ENCODE measurements at regions not wholly inside any gene's neighbourhood (a gene's known extent, or its start where the extent isn't known, plus 50 kb on each side); places are given as distances from the start of the nearest gene placed in this dataset.

DNA sequence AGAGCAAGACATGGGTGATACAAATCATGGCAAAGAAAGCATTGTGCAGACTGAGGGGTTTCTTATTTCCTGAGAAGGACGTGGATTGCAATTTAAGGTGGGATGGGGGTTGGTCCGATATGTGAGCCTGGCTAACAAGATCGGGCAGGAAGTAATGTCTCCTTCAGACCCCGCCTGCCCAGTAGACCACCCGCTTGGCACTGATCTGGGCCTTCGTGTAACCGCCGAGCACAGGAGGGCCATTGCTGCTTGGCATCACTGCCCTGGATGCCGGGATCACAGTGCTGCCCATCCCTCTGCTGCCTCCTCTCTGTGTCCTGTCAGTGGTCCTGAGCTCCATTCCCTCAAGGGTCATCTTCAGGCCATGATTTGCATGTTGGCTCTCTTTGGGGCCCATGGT is 214.6 kb upstream of the ZNF32 start:
- TF ChIP-seq, protein P1, sequence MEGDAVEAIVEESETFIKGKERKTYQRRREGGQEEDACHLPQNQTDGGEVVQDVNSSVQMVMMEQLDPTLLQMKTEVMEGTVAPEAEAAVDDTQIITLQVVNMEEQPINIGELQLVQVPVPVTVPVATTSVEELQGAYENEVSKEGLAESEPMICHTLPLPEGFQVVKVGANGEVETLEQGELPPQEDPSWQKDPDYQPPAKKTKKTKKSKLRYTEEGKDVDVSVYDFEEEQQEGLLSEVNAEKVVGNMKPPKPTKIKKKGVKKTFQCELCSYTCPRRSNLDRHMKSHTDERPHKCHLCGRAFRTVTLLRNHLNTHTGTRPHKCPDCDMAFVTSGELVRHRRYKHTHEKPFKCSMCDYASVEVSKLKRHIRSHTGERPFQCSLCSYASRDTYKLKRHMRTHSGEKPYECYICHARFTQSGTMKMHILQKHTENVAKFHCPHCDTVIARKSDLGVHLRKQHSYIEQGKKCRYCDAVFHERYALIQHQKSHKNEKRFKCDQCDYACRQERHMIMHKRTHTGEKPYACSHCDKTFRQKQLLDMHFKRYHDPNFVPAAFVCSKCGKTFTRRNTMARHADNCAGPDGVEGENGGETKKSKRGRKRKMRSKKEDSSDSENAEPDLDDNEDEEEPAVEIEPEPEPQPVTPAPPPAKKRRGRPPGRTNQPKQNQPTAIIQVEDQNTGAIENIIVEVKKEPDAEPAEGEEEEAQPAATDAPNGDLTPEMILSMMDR (conservative IDR thresholded peaks at IDR 0.05; ENCODE audit: low read depth, low read length), result no peak
- no peak for DNase-seq (ENCODE audit: low read depth)
- H3K4me3 ChIP-seq (ENCODE audit: low read depth, low read length), result no peak overlapping the region

DNA sequence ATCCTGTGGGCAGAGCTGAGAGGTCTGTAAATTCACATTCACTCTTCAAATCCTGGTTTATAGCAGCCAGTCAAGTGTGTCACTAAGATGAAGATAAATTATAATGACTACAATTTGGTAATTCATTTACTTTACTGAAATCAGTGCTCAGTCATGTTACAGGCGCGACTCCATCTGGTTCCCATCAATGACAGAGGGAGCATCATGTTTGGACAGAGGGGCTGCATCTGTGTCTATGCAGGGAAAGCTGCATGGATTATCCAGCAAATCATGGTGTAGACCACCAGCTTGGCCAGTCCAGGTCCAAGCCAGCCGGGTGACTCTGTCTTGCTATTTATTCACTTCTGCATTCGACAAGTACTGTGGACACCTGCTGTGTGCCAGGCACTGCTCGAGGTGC is 214.1 kb upstream of the ZNF32 start:
- no peak for DNase-seq (ENCODE audit: low read depth)
- no peak overlapping the region for H3K4me3 ChIP-seq (ENCODE audit: low read depth, low read length)
- TF ChIP-seq, protein P1 (conservative IDR thresholded peaks at IDR 0.05; ENCODE audit: low read depth, low read length), result no peak

DNA sequence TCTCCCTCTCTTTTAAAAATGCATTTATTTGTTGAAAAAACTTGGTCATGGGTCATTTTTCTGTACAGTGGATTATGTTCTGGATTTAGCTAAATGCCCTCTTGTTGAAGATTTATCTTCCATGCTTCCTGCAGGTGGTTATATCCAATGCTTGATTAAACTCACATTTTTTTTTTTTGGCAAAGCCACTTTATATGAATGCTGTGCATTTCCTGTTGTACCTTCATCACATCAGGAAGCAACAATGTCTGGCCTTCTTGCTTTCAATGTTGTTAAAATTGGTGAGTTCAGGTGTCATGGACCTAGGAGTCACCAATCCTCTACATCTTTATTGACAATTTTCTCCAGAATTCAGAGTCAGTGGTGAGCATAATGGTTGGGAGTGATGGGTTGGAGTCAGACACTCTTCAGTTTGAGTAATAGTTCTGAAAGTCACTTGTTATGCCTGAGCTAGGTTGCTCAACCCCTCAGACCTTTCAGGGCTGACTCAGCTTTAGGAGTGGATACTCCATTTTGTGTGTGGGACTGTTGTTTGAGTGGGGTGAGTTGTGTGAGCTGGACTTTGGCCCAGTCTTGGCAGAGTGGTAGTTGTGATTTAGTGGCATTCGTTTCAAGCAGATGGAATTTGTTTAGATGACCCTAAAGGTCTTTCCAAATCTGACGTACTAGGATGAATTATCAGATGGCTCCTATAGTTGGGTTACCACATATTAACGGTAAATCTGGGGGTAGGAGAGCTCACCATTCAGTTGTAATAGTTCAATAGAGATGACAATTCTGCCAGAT is 213.5 kb upstream of the ZNF32 start:
- DNase-seq (ENCODE audit: low read depth), result peak; percentile 69

DNA sequence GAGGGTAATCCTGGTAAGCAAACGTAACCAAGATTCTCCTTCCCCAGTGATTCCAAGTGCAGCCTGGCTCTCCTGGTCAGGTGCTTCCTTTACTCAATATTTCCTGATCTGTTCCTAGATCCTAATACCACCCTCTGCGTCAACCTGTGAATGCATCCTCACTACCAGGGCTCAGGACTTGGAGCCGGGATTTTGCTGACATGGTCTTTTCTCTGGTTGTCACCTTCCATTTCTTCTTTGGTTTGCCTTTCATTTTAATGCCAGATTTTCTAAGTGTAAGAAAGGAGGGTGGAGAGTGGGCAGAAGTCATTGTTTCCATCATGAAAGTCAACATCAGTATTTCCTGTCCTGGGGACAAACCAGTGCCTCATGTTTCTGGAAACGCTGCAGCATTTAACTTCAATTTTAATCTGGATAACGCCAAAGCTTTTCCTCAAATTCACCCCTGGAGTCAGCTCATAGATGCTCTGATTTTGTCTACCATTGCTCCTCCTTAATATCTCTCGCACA is 210.4 kb upstream of the ZNF32 start:
- DNase-seq (ENCODE audit: low read depth), result no peak
- TF ChIP-seq, protein P1 (conservative IDR thresholded peaks at IDR 0.05; ENCODE audit: low read depth, low read length), result no peak
- H3K4me3 ChIP-seq (ENCODE audit: low read depth, low read length), result no peak overlapping the region

More for the DNA sequence above, 213.5 kb upstream of the ZNF32 start:
- H3K4me3 ChIP-seq (ENCODE audit: low read depth, low read length), result no peak overlapping the region
- TF ChIP-seq, protein P1 (conservative IDR thresholded peaks at IDR 0.05; ENCODE audit: low read depth, low read length), result no peak

DNA sequence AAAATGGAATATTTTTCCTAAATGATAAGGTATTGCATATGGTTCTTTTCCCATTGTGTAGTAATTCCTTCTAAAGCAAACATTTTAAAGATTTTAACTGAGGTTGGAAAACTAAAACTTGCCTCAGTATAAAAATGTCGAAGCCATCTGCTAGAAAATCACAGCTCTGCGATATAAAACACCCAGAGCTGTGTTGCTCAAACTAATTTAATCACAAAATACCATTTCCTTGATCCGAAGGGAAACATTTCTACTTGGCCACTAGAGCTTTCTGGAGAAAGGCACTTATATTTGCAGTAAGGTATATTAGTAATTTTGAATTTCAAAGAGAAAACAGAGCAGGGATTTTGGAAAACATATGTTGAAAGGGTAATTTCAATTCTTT is 209.2 kb upstream of the ZNF32 start:
- no peak for DNase-seq (ENCODE audit: low read depth)
- H3K4me3 ChIP-seq (ENCODE audit: low read depth, low read length), result no peak overlapping the region
- TF ChIP-seq, protein P1 (conservative IDR thresholded peaks at IDR 0.05; ENCODE audit: low read depth, low read length), result no peak

DNA sequence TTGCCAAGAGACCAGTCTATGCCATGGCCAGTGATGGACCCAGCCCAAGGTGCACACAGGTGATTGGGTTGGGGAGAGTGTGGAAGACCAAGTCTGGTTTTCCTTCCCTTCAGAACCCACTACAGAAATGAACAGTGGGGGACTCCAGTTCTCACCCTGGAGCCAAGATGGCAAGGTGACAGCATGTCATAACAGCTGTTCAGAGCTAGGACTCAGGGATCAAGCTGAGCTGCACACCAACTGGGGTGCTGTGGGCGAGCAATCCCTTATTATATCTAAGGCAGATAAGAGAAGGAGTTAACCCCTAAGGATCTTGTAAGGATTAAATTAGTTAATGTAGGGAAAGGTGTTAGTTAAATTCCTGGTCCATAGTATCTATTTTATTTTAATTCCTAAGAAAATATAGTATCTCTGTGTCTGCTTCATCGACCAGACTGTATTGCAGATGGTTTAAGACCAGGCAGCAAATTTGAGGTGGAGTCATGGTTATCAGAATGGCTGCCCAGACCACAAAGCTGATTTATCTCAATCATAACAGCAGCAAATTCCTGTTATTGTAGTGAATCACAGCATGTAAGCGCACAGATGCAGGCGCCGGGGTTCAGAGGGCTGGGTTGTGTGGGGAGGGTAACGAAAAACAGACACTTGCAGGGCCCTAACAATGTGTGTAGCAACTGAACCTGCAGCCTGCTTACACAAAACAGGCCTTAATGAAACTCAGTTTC is 208.7 kb upstream of the ZNF32 start:
- H3K4me3 ChIP-seq (ENCODE audit: low read depth, low read length), result no peak overlapping the region
- DNase-seq (ENCODE audit: low read depth), result peak; percentile 89
- TF ChIP-seq, protein P1 (conservative IDR thresholded peaks at IDR 0.05; ENCODE audit: low read depth, low read length), result no peak

Data from choroid plexus epithelial cell (primary cell).